Trophoblast cell (in vitro differentiated cells and primary cell): ENCODE measurements at regions not wholly inside any gene's neighbourhood (a gene's known extent, or its start where the extent isn't known, plus 50 kb on each side); places are given as distances from the start of the nearest gene placed in this dataset.
A peak's percentile ranks its signal among the peaks of the same experiment; 100 is the strongest.

ENCODE experiments used
- DNase-seq, 2 donors: peaks; one replicate each; pipeline ENCODE4 v3.0.0-alpha.2; 2016
- H2AFZ ChIP-seq: 2 replicates; pipeline ENCODE4 v1.6.1; 2013; ENCODE audit warnings: low read length, moderate library complexity, mild to moderate bottlenecking; ENCODE audit not compliant: insufficient read depth, poor library complexity
- H2AK5ac ChIP-seq: 2 replicates; pipeline ENCODE4 v1.6.1; 2013; ENCODE audit warnings: mild to moderate bottlenecking, low read length
- H2BK120ac ChIP-seq: 2 replicates; pipeline ENCODE4 v1.6.1; 2013; ENCODE audit warnings: low read length, mild to moderate bottlenecking, moderate library complexity; ENCODE audit not compliant: insufficient read depth, poor library complexity
- H2BK12ac ChIP-seq: 2 replicates; pipeline ENCODE4 v1.6.1; 2013; ENCODE audit warnings: mild to moderate bottlenecking, low read length, moderate library complexity
- H2BK5ac ChIP-seq: 2 replicates; pipeline ENCODE4 v1.6.1; 2013; ENCODE audit warnings: low read length, low read depth, moderate library complexity, mild to moderate bottlenecking; ENCODE audit not compliant: poor library complexity
- H3K14ac ChIP-seq: 2 replicates; pipeline ENCODE4 v1.6.1; 2013; ENCODE audit warnings: mild to moderate bottlenecking, low read length
- H3K18ac ChIP-seq: 2 replicates; pipeline ENCODE4 v1.6.1; 2013; ENCODE audit warnings: mild to moderate bottlenecking, low read length
- H3K23ac ChIP-seq: 2 replicates; pipeline ENCODE4 v1.6.1; 2013; ENCODE audit warnings: low read length
- H3K27ac ChIP-seq: 2 replicates; pipeline ENCODE4 v1.5.1; 2013; ENCODE audit warnings: low read depth, mild to moderate bottlenecking, inconsistent platforms, low read length, moderate library complexity
- H3K27me3 ChIP-seq: 2 replicates; pipeline ENCODE4 v1.6.1; 2013; ENCODE audit warnings: inconsistent platforms, mild to moderate bottlenecking, low read length, moderate library complexity; ENCODE audit not compliant: insufficient read depth
- H3K36me3 ChIP-seq, 2 experiments: 1 replicate in 1 of 2; 2 replicates in 1 of 2; pipeline ENCODE4 v1.6.1; 2013; ENCODE audit warnings: low read length in 2 of 2, mild to moderate bottlenecking in 2 of 2, moderate library complexity in 1 of 2; ENCODE audit not compliant: insufficient read depth in 2 of 2, control insufficient read depth in 1 of 2
- H3K4ac ChIP-seq: 2 replicates; pipeline ENCODE4 v1.6.1; 2013; ENCODE audit warnings: low read depth, mild to moderate bottlenecking, low read length, moderate library complexity
- H3K4me1 ChIP-seq, 2 experiments: 1 replicate in 1 of 2; 2 replicates in 1 of 2; pipeline ENCODE4 v1.6.1; 2013; ENCODE audit warnings: low read length in 2 of 2, mild to moderate bottlenecking in 2 of 2, moderate library complexity in 1 of 2; ENCODE audit not compliant: insufficient read depth in 2 of 2, control insufficient read depth in 1 of 2
- H3K4me2 ChIP-seq: 2 replicates; pipeline ENCODE4 v1.6.1; 2013; ENCODE audit warnings: inconsistent platforms, mild to moderate bottlenecking, low read length, moderate library complexity
- H3K4me3 ChIP-seq: 2 replicates; pipeline ENCODE4 v1.5.1; 2013; ENCODE audit warnings: mild to moderate bottlenecking, low read depth, low read length, inconsistent platforms
- H3K79me1 ChIP-seq: one replicate; pipeline ENCODE4 v1.6.1; 2013; ENCODE audit warnings: low read length
- H3K79me2 ChIP-seq: 2 replicates; pipeline ENCODE4 v1.6.1; 2013; ENCODE audit warnings: low read length, mild to moderate bottlenecking; ENCODE audit not compliant: control insufficient read depth, insufficient read depth, poor library complexity
- H3K9ac ChIP-seq: 2 replicates; pipeline ENCODE4 v1.6.1; 2013; ENCODE audit warnings: mild to moderate bottlenecking, low read length
- H3K9me3 ChIP-seq: 2 replicates; pipeline ENCODE4 v1.6.1; 2013; ENCODE audit warnings: low read depth, mild to moderate bottlenecking, control low read depth, inconsistent platforms, low read length; ENCODE audit not compliant: insufficient read depth
- H4K12ac ChIP-seq: 2 replicates; pipeline ENCODE4 v1.6.1; 2013; ENCODE audit warnings: low read depth, mild to moderate bottlenecking, low read length, moderate library complexity
- H4K8ac ChIP-seq: 2 replicates; pipeline ENCODE4 v1.6.1; 2013; ENCODE audit warnings: low read depth, mild to moderate bottlenecking, low read length, moderate library complexity
- H4K91ac ChIP-seq: one replicate; pipeline ENCODE4 v1.6.1; 2013; ENCODE audit warnings: low read depth, mild to moderate bottlenecking, low read length, moderate library complexity
- WGBS: extraction: QIAGEN DNeasy Blood & Tissue Kit; methylation state at CpG from one replicate; pipeline ENCODE4 v1.1.7; 2013; ENCODE audit warnings: missing lambda C conversion rate; ENCODE audit not compliant: insufficient read length, insufficient coverage; ENCODE audit errors: extremely low coverage; 5-methylcytosine and 5-hydroxymethylcytosine counted together

GRCh38 chr3:61449327-61450040 lies 111.9 kb upstream of the PTPRG start:
- Histone ChIP-seq H3K79me2 (no peaks in the 10 kb centered on the region), H4K91ac (no peak overlapping the region), H3K4me1 (no peaks in the 10 kb centered on the region), H2AK5ac (no peak overlapping the region), H3K79me1 (no peaks in the 10 kb centered on the region), H4K12ac (no peak overlapping the region), H3K9me3 (no peaks in the 10 kb centered on the region), H2BK12ac (no peak overlapping the region), H3K27ac (no peak overlapping the region), H3K4me3 (no peak overlapping the region), H3K27me3 (no peaks in the 10 kb centered on the region), H2BK5ac (no peak overlapping the region), H3K14ac (no peak overlapping the region), H3K23ac (no peak overlapping the region), H3K9ac (no peak overlapping the region), H3K18ac (no peak overlapping the region), H4K8ac (no peak overlapping the region), H3K4ac (no peak overlapping the region), H2AFZ (no peak overlapping the region), H2BK120ac (no peak overlapping the region), H3K36me3 (no peaks in the 10 kb centered on the region), H3K4me2 (no peak overlapping the region)
- no peak for DNase-seq
- no CpG with 5 or more reads among the region's 3 CpGs for WGBS

GRCh38 chr3:61450866-61451265 lies 110.5 kb upstream of the PTPRG start:
- no peak overlapping the region for H2BK120ac ChIP-seq
- H3K36me3 ChIP-seq = no peaks in the 10 kb centered on the region
- H3K18ac ChIP-seq = no peak overlapping the region
- no peaks in the 10 kb centered on the region for H3K79me2 ChIP-seq
- no peaks in the 10 kb centered on the region for H3K4me1 ChIP-seq
- H2BK5ac ChIP-seq = no peak overlapping the region
- H2AK5ac ChIP-seq = no peak overlapping the region
- no peak overlapping the region for H4K8ac ChIP-seq
- WGBS = no CpG with 5 or more reads among the region's 2 CpGs
- no peaks in the 10 kb centered on the region for H3K79me1 ChIP-seq
- H3K27me3 ChIP-seq = no peaks in the 10 kb centered on the region
- no peak overlapping the region for H4K12ac ChIP-seq
- H3K9ac ChIP-seq = no peak overlapping the region
- H3K14ac ChIP-seq = no peak overlapping the region
- no peaks in the 10 kb centered on the region for H3K9me3 ChIP-seq
- H2AFZ ChIP-seq = no peak overlapping the region
- DNase-seq = no peak
- no peak overlapping the region for H4K91ac ChIP-seq
- no peak overlapping the region for H2BK12ac ChIP-seq
- H3K27ac ChIP-seq = no peak overlapping the region
- H3K23ac ChIP-seq = no peak overlapping the region
- H3K4me3 ChIP-seq = no peak overlapping the region
- H3K4ac ChIP-seq = no peak overlapping the region
- no peak overlapping the region for H3K4me2 ChIP-seq

- WGBS = no CpG with 5 or more reads among the region's 4 CpGs
- no peak overlapping the region for H3K14ac ChIP-seq
- no peaks in the 10 kb centered on the region for H3K36me3 ChIP-seq
Measured at GRCh38 chr3:61451841-61452240, 109.5 kb upstream of the PTPRG start.

GRCh38 chr3:61452535-61453090 lies 108.8 kb upstream of the PTPRG start:
- Histone ChIP-seq H3K4me1 (no peaks in the 10 kb centered on the region), H3K14ac (no peak overlapping the region), H3K4me2 (no peak overlapping the region), H4K8ac (no peak overlapping the region), H2BK12ac (no peak overlapping the region), H3K27ac (no peak overlapping the region), H3K79me2 (no peaks in the 10 kb centered on the region), H2AFZ (no peak overlapping the region), H3K79me1 (no peaks in the 10 kb centered on the region), H4K12ac (no peak overlapping the region), H3K4ac (no peak overlapping the region), H3K9me3 (no peaks in the 10 kb centered on the region), H3K9ac (no peak overlapping the region), H4K91ac (no peak overlapping the region), H3K36me3 (no peaks in the 10 kb centered on the region), H2AK5ac (no peak overlapping the region), H2BK5ac (no peak overlapping the region), H3K23ac (no peak overlapping the region), H3K18ac (no peak overlapping the region), H3K4me3 (no peak overlapping the region), H2BK120ac (no peak overlapping the region), H3K27me3 (no peaks in the 10 kb centered on the region)
- DNase-seq = peak; percentile 71 to 75
- WGBS = no CpG with 5 or more reads among the region's 6 CpGs

More at GRCh38 chr3:61451841-61452240, 109.5 kb upstream of the PTPRG start:
- no peaks in the 10 kb centered on the region for H3K79me2 ChIP-seq
- no peak overlapping the region for H3K9ac ChIP-seq
- H3K9me3 ChIP-seq = no peaks in the 10 kb centered on the region
- no peaks in the 10 kb centered on the region for H3K4me1 ChIP-seq
- H3K4ac ChIP-seq = no peak overlapping the region
- no peak overlapping the region for H3K4me2 ChIP-seq
- no peaks in the 10 kb centered on the region for H3K27me3 ChIP-seq
- no peaks in the 10 kb centered on the region for H3K79me1 ChIP-seq
- H3K18ac ChIP-seq = no peak overlapping the region
- no peak overlapping the region for H3K23ac ChIP-seq
- H4K12ac ChIP-seq = no peak overlapping the region
- H4K91ac ChIP-seq = no peak overlapping the region
- H3K4me3 ChIP-seq = no peak overlapping the region
- DNase-seq = peak; percentile 25 to 39
- H2BK120ac ChIP-seq = no peak overlapping the region
- no peak overlapping the region for H2AK5ac ChIP-seq
- no peak overlapping the region for H2AFZ ChIP-seq
- no peak overlapping the region for H3K27ac ChIP-seq
- H4K8ac ChIP-seq = no peak overlapping the region
- H2BK5ac ChIP-seq = no peak overlapping the region
- H2BK12ac ChIP-seq = no peak overlapping the region
